GM12878 (cell line): ENCODE measurements at regions not wholly inside any gene's neighbourhood (a gene's known extent, or its start where the extent isn't known, plus 50 kb on each side); places are given as distances from the start of the nearest gene placed in this dataset.

Experiments used
- ATAC-seq: fragments of 200-7000 bp; cut with Tn5 transposase; 3 replicates; pipeline ENCODE4 v1.9.1; 2020; ENCODE audit warnings: mild to moderate bottlenecking, moderate library complexity
- BruUV-seq: library from RNA; stranded (reverse); fragments of 400-500 nt; replicated peaks from 2 replicates; lab custom pipeline; 2021; lab: Mats Ljungman, UMichigan
- CTCF ChIA-PET: fragments of 300-600 bp; sonication (Branson Sonifier 250); formaldehyde crosslinking; extraction: SDS; loops from one replicate; lab custom pipeline; 2021; ENCODE audit warnings: inconsistent platforms; lab: Yijun Ruan, JAX
- POLR2A ChIA-PET: fragments of 350-600 bp; formaldehyde crosslinking; extraction: SDS; loops from one replicate; lab custom pipeline; 2021; ENCODE audit warnings: inconsistent platforms; lab: Charles Lee
- RAD21 ChIA-PET: fragments of 300-600 bp; sonication (Branson Sonifier 250); formaldehyde crosslinking; loops from one replicate; lab custom pipeline; 2023; ENCODE audit warnings: antibody characterized with exemption; ENCODE audit not compliant: unreplicated experiment; lab: Charles Lee
- SMC1A ChIA-PET: fragments of 300-600 bp; sonication (Branson Sonifier 250); formaldehyde crosslinking; loops from one replicate; lab custom pipeline; 2023; ENCODE audit not compliant: unreplicated experiment, uncharacterized antibody; lab: Charles Lee
- DNase-seq: peaks from one replicate; pipeline ENCODE4 v3.0.0-alpha.2; 2011; ENCODE audit warnings: low read depth, low spot score
- FAIRE-seq: peaks from 3 replicates; lab custom pipeline; 2011; peaks lifted over from hg19 to GRCh38; lab: Jason Lieb, UNC
- H2AFZ ChIP-seq: 2 replicates; pipeline ENCODE4 v1.6.0; 2011; ENCODE audit warnings: low read depth, low read length, control low read depth; ENCODE audit not compliant: control insufficient read depth
- H3K27ac ChIP-seq: 2 replicates; pipeline ENCODE4 v1.5.1; 2011; ENCODE audit warnings: control low read depth; ENCODE audit not compliant: control insufficient read depth, insufficient read depth
- H3K27me3 ChIP-seq, 2 experiments: replicated peaks in 1 of 2; 2 replicates each; pipeline versions ENCODE4 v1.6.0 to v1.6.1; 2011; ENCODE audit warnings: low read length in 1 of 2; ENCODE audit not compliant: control insufficient read depth in 2 of 2, insufficient read depth in 2 of 2
- H3K36me3 ChIP-seq, 2 experiments: 2 replicates each; pipeline ENCODE4 v1.5.1; 2011; ENCODE audit warnings: low read length in 1 of 2; ENCODE audit not compliant: control insufficient read depth in 2 of 2, insufficient read depth in 2 of 2
- H3K4me1 ChIP-seq: 2 replicates; pipeline ENCODE4 v1.6.1; 2011; ENCODE audit warnings: mild to moderate bottlenecking, low read length, moderate library complexity, mixed read lengths; ENCODE audit not compliant: control insufficient read depth, insufficient read depth
- H3K4me2 ChIP-seq: 2 replicates; pipeline ENCODE4 v1.6.0; 2011; ENCODE audit warnings: control low read depth; ENCODE audit not compliant: control insufficient read depth, insufficient read depth
- H3K4me3 ChIP-seq: fragments of 200-600 bp; sonication (generic); 2 replicates; pipeline ENCODE4 v1.5.1; 2016
- H3K79me2 ChIP-seq: 2 replicates; pipeline ENCODE4 v1.6.0; 2011; ENCODE audit warnings: low read length; ENCODE audit not compliant: control insufficient read depth, insufficient read depth
- H3K9ac ChIP-seq: 2 replicates; pipeline ENCODE4 v1.8.0; 2011; ENCODE audit warnings: low read length, control low read depth, mixed read lengths; ENCODE audit not compliant: control insufficient read depth, insufficient read depth
- H3K9me3 ChIP-seq: replicated peaks from 3 replicates; pipeline ENCODE4 v1.5.1; 2011; ENCODE audit warnings: mild to moderate bottlenecking, low read length; ENCODE audit not compliant: control insufficient read depth, insufficient read depth
- H4K20me1 ChIP-seq: 2 replicates; pipeline ENCODE4 v1.6.0; 2011; ENCODE audit not compliant: control insufficient read depth, insufficient read depth
- BMI1 ChIP-seq: fragments of 450-650 bp; IDR thresholded peaks from 2 replicates; pipeline ENCODE4 v1.6.1; 2016; ENCODE audit warnings: mild to moderate bottlenecking, moderate library complexity, borderline replicate concordance
- EGR1 ChIP-seq, 2 experiments: IDR thresholded peaks; 1 replicate in 1 of 2; 2 replicates in 1 of 2; pipeline ENCODE4 v1.6.1; 2011 to 2012; ENCODE audit warnings: low read depth in 2 of 2, low read length in 2 of 2, borderline replicate concordance in 1 of 2, mild to moderate bottlenecking in 1 of 2, moderate library complexity in 1 of 2
- MEF2B ChIP-seq: fragments of 450-650 bp; IDR thresholded peaks from 2 replicates; pipeline ENCODE4 v1.6.1; 2018; ENCODE audit warnings: mild to moderate bottlenecking, moderate library complexity; ENCODE audit not compliant: partially characterized antibody, poor library complexity, severe bottlenecking
- NFXL1 ChIP-seq: fragments of 450-650 bp; IDR thresholded peaks from 2 replicates; pipeline ENCODE4 v1.6.1; 2017; ENCODE audit warnings: antibody characterized with exemption, mild to moderate bottlenecking, borderline replicate concordance
- TCF12 ChIP-seq: IDR thresholded peaks from 2 replicates; pipeline ENCODE4 v1.6.1; 2011; ENCODE audit warnings: low read depth, mild to moderate bottlenecking, low read length
- ZSCAN29 ChIP-seq: fragments of 450-650 bp; IDR thresholded peaks from 2 replicates; pipeline ENCODE4 v1.6.1; 2017; ENCODE audit warnings: mild to moderate bottlenecking, moderate library complexity
- WGBS: methylation state at CpG from one replicate; pipeline ENCODE4 v1.1.6; 2016; ENCODE audit warnings: low lambda C conversion rate; ENCODE audit not compliant: insufficient replicate concordance, insufficient coverage; ENCODE audit errors: missing lambda C conversion rate; 5-methylcytosine and 5-hydroxymethylcytosine counted together
- in situ Hi-C: fragments of 300-500 bp; cut with MboI; formaldehyde crosslinking; loops from 9 replicates; pipeline ENCODE4 v1.14.3; 2018; ENCODE audit warnings: mixed read lengths
- intact Hi-C: fragments of 100-400 bp; cut with micrococcal nuclease; formaldehyde crosslinking; loops from one replicate; pipeline ENCODE4 v1.14.2; 2022; ENCODE audit not compliant: unreplicated experiment
- TF ChIP-seq, protein P1 (sequence below): fragments of 450-650 bp; IDR thresholded peaks from 2 replicates; pipeline ENCODE4 v1.6.1; 2017; ENCODE audit warnings: mild to moderate bottlenecking

DNA sequence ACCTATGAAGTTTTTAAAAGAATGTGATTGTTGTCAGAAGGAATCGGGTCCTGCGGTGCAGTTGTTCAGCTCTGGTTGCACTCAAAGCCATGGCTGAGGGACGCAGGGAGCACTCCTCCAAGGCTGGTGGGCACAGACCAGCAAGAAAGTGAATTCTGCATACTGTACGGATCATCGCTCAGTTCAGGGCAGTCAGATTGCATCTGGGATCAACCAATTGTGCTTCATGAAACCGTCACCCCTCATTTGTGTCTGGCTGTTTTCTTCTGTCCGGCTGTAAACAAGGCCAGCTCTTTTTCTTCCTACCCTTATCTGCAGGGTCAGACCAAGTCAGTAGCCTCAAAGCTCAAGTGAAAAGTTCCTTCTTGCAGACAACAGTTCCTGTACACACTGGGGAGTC is 478.3 kb downstream of the TFAP2A start:
- H2AFZ ChIP-seq: no peak overlapping the region
- no peak for FAIRE-seq
- TF ChIP-seq BMI1 (no peak), ZSCAN29 (no peak), MEF2B (no peak), EGR1 (IDR thresholded peaks at IDR 0.05; ENCODE audit: borderline replicate concordance in 1 of 2, low read depth in 2 of 2, low read length in 2 of 2) (no peak), TCF12 (no peak), NFXL1 (no peak)
- TF ChIP-seq, protein P1, sequence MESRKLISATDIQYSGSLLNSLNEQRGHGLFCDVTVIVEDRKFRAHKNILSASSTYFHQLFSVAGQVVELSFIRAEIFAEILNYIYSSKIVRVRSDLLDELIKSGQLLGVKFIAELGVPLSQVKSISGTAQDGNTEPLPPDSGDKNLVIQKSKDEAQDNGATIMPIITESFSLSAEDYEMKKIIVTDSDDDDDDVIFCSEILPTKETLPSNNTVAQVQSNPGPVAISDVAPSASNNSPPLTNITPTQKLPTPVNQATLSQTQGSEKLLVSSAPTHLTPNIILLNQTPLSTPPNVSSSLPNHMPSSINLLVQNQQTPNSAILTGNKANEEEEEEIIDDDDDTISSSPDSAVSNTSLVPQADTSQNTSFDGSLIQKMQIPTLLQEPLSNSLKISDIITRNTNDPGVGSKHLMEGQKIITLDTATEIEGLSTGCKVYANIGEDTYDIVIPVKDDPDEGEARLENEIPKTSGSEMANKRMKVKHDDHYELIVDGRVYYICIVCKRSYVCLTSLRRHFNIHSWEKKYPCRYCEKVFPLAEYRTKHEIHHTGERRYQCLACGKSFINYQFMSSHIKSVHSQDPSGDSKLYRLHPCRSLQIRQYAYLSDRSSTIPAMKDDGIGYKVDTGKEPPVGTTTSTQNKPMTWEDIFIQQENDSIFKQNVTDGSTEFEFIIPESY: no peak
- H3K36me3 ChIP-seq: no peaks in the 10 kb centered on the region
- 62% methylated on average over 7 of the region's 7 CpGs for WGBS
- H3K27ac ChIP-seq: no peak overlapping the region
- no peak overlapping the region for H3K4me2 ChIP-seq
- ChIA-PET CTCF (no interaction called here), SMC1A (no interaction called here), RAD21 (no interaction called here), POLR2A (no interaction called here)
- intact Hi-C loops (no loop called here), in situ Hi-C loops (no loop called here)
- BruUV-seq: no TSS peak
- H3K79me2 ChIP-seq: no peaks in the 10 kb centered on the region
- H3K9me3 ChIP-seq: no peaks in the 10 kb centered on the region
- no peaks in the 10 kb centered on the region for H3K4me1 ChIP-seq
- no peak for ATAC-seq
- H3K4me3 ChIP-seq: no peak overlapping the region
- no peak for DNase-seq
- no peak overlapping the region for H3K9ac ChIP-seq
- H3K27me3 ChIP-seq: no peaks in the 10 kb centered on the region
- no peaks in the 10 kb centered on the region for H4K20me1 ChIP-seq
